Fibroblast of gingiva (primary cell): ENCODE measurements at regions not wholly inside any gene's neighbourhood (a gene's known extent, or its start where the extent isn't known, plus 50 kb on each side); places are given as distances from the start of the nearest gene placed in this dataset.
"Not testable (repeated sequence)": the region's sequence is repeated elsewhere in the genome, so short reads cannot be mapped to it uniquely, and the experiment has no call there.

Experiments used
- DNase-seq: peaks from one replicate; pipeline ENCODE4 v3.0.0-alpha.2; 2011; ENCODE audit warnings: low read depth

- DNase-seq: no peak
These were observed 300.4 kb downstream of the MAN2A1 start for GRCh38 chr5:109989994-109990722.

DNA sequence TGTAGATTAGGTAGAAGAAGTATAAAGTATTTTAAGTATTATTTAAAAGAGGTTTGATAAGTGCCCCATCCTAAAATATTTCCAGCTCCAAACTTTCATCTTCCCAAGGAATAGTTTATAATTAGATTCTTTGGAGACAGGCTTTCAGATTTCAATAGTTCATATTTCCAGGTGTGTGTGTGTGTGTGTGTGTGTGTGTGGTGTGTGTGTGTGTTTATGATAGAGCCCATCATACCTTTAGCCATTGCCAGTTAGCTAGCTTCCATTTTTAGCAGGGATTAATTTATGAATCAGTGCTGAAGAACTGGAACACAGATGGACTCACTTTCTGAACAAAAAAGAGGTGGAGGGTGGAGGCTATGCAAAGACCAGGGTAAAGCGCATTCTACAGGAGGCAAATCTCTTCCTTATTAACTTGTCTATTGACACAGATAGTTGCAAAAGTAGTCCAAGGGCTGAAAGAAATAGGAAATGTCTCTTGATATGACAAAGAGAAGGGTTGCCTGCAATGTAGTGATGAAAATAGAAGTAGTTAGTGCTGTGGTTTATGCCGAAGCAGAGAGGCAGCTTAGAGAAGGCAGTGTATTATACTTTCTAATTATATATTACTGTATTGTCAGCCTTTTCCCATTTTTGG, 301.1 kb downstream of the MAN2A1 start:
- DNase-seq: no peak

DNA sequence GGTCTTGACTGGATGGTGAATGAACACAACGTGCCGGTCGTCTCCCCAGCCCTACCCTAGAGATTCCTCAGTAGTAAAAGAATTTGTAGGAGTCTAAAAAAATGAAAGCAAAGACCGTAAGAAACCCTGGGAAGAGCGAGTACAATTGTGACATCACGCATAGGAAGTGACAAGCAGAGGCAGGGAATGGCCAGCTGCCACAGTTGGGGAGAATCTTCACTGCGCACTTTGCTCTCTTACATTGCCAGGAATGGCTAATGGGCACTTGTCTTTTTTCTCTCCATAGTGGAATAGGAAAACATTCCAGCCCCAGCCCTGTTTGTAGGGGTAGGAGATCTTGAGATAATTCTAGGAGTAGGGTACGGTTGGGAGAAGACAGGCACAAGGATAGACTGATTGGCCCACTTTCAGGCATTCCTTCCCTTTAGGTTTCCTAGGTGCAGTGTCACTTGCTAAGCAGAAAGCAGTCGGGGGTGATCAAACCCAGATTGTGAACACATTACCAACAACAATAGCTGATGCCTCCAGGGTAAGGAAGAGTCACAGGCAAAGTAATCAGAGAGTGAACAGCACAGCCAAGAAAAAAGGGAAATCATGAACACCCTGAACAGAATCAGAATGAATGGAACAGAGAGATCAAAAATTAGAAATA, 302.7 kb downstream of the MAN2A1 start:
- DNase-seq: no peak

GRCh38 chr5:109994135-109994534, 304.4 kb downstream of the MAN2A1 start:
- no peak for DNase-seq

GRCh38 chr5:109996246-109996645, 306.5 kb downstream of the MAN2A1 start:
- peak; percentile 64 for DNase-seq

- no peak for DNase-seq
These were observed 307.4 kb downstream of the MAN2A1 start for GRCh38 chr5:109997161-109997560.

GRCh38 chr5:109998208-109998607, 308.5 kb downstream of the MAN2A1 start:
- no peak for DNase-seq

GRCh38 chr5:109998726-109999125, 309.0 kb downstream of the MAN2A1 start:
- peak; percentile 29 for DNase-seq

- no peak for DNase-seq
These were observed 311.9 kb downstream of the MAN2A1 start for GRCh38 chr5:110001648-110002047.

GRCh38 chr5:110002652-110003051, 312.9 kb downstream of the MAN2A1 start:
- no peak for DNase-seq

DNA sequence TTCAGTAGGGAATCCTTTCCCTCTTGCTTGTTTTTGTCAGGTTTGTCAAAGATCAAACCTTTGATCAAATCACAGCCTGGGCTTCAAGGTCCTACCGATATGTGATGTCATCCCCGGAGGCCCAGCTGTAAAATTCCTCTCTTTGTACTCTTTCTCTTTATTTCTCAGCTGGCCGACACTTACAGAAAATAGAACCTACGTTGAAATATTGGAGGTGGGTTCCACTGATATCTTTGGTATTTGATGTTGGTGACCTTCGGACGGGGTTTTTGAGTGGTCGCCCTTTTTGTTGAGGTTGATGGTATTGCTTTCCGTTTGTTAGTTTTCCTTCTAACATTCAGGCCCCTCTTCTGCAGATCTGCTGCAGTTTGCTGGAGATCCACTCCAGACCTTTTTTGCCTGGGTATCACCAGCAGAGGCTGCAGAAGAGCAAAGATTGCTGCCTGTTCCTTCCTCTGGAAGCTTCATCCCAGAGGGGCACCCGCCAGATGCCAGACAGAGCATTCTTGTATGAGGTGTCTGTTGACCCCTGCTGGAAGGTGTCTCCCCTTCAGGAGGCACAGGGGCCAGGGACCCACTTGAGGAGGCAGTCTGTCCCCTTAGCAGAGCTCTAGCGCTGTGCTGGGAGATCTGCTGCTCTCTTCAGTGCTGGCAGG, 316.3 kb downstream of the MAN2A1 start:
- not testable (repeated sequence) for DNase-seq

DNA sequence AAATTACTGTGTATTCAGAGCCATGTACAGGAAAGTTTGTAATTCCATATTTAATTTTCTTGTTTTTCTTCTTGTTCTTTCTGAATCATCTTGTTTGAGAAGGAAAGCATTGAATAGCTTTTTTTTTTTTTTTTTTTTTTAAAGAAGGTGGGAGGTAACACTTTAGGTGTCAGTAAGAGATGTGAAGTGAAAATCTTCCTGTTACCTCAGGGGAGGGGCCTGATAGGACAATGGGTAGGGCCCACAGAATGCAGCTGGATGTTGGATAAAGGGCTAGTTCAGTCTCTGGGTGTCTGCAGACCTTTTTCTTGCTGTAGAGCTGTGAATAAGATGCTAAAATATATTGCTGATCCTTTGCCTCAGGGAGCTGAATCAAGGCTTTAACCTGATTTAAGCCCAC, 317.4 kb downstream of the MAN2A1 start:
- DNase-seq: no peak

DNA sequence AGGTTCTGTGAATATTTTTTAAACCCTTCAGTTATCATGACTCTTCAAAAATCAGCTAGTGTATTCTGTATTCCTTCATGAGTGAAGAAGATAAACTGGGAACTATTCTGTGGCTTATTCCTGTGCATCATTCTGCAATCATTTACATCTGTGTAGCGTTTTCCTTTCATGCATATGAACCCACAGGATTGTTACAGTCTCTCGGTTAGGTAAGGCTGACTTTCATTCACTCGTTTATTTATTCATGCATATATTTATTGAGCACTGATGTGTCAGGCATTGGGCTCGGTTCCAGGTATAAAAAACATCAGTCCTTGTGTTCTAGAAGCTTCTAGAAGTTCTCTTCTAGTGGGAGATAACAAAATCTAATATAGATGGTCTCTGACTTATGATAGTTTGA, 318.4 kb downstream of the MAN2A1 start:
- DNase-seq: no peak

DNA sequence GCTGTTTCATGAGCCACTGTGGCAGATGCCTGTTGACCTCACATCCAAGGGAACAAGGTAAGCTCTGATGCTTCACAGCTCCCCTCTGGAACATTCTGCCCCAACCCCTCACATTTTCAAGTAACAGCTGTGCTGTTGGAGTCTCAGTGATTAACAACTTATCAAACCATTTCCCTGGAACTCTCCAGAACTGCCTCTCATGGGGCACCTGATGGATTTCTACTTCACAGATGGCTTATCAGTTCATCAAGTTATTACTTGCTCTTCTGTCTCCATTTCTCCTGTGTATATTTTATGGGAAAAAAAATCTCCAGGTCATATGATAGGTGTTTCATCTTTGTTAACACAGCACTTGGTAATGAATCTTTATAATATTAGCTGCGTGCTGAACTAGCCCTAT, 322.4 kb downstream of the MAN2A1 start:
- no peak for DNase-seq

- no peak for DNase-seq
These were observed 323.3 kb downstream of the MAN2A1 start for GRCh38 chr5:110013017-110013416.

DNA sequence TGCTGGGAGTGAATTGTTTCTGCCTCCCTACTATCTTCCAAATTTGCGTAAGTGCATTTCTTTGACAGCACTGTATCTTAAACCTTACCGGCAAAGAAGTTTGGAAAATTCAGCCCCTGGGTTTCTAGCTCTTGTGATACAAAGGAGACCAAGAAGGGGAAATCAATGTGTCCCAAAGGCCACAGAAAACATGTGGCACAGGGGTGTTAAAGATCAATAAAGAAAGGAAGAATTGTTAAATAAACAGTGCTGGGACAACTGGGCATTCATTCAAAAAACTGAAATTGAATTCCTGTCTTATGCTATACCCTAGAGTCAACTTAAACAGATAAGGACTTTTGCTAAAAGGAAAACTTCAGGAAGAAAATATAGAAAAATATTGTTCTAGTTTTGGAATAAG, 328.1 kb downstream of the MAN2A1 start:
- DNase-seq: no peak

DNA sequence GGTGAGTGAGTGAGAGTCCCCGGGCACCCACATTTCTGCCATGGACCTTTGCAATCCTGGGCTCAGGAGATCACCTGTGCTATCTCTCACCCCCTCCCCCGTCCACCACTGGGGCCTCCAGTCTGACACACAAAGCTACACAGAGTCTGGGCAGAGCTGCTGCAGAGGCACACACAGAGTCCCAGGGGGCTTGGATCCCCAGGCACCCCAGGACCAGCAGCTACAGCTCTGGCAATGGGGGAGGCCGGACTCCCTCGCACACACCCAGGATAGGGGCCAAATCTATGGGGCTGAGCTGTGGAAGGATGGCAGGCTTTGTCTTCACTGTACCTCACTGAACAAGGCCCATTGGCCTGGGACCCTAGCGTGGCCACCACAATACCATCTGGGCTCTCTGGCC, 328.8 kb downstream of the MAN2A1 start:
- no peak for DNase-seq

DNA sequence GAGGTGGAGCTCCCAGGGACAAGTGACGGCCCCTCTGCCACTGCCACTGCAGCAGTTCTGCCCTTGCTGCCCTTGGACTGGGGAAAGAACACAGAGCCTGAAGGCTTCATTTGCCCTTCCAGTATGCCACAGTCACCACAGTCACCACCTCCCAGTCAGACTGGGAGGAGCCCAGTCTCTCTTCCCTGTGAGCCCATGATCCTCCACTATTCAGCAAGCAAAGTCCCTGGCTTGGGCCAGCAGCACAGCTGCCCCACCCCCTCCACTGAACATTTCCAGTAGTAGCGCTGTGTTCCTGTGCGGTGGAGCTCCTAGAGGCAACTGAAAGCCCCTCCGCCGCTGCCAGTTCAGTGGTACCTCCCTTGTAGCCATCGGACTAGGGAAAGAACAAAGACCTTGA, 329.4 kb downstream of the MAN2A1 start:
- no peak for DNase-seq

DNA sequence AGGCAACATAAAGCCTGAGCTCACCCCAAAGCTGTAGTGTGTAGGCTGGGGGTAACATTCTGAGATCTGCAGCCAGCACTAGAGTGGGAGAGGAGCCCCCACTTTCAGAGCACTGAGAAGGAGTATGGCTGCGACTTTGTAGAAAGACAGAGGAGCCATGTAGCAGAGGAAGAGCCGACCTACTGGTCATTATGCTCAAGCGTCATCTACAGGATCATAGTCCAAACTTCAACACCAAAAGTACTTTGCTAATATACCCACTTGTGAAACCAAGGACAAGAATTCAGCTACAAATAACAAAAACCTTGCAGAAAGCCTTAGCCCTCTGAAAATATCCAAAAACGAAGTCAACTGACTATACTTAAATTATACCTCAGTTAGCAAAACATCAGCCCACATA, 330.1 kb downstream of the MAN2A1 start:
- DNase-seq: no peak

GRCh38 chr5:110021251-110021650, 331.5 kb downstream of the MAN2A1 start:
- DNase-seq: no peak

DNA sequence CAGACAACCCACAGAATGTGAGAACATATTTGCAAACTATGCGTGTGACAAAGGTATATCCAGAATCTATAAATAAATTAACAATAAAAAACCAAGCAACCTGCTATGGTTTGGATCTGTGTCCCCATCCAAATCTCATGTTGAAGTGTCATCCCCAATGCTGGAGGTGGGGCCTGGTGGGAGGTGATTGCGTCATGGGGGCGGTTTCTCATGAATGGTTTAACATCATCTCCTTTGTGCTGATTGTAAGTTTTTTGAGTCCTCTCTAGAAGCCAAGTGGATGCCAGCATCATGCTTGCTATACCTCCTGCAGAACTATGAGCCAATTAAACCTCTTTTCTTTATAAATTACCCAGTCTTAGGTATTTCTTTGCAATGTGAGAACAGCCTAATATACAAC, 335.4 kb downstream of the MAN2A1 start:
- no peak for DNase-seq

DNA sequence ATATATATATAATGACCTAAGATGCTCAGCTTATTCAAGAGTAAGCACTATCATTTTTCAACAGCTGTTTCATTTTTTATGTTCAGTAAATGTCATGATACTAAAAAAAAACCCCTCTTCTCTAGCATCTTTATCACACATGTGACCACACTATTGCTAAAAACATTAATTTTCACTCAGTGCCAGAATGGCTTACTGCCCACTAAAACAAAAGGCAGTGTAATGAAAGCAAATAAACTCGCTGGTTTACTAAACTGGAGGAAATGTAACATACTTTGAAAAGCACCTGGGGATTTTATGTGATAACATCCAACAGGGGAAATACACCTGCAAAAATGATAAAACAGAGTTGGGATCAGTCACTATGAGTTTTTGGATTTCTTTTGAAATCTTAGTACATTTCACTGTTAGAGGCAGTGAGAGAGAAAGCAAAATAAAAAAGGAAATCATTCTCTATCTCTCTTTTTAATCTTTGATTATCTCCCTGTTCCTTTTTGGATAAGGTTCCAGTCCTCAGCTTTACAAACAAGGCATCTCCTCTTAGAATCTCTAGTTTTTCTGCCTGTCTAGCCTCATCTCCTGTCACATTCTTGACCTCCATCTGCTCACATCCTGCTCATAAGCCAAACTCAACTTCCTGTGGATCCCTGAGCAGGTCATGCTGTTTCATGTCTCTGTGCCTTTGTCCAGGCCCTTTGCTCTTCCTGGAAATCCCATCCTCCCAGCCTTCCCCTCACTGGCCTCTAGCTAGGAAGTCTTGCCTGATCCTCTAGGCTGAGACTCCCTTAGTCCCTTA, 338.0 kb downstream of the MAN2A1 start:
- DNase-seq: peak; percentile 18
